Skeletal muscle tissue (tissue), 3 donors: ENCODE measurements at regions not wholly inside any gene's neighbourhood (a gene's known extent, or its start where the extent isn't known, plus 50 kb on each side); places are given as distances from the start of the nearest gene placed in this dataset.

ENCODE experiments used
- H3K27ac ChIP-seq: one replicate; pipeline ENCODE4 v1.7.0; 2013; ENCODE audit warnings: mild to moderate bottlenecking, low read depth, low read length, inconsistent platforms
- H3K27me3 ChIP-seq, 3 donors: one replicate each; pipeline ENCODE4 v1.7.0; 2013; ENCODE audit warnings: low read length in 3 of 3; ENCODE audit not compliant: control insufficient read depth in 3 of 3, insufficient read depth in 3 of 3
- H3K36me3 ChIP-seq, 3 donors: one replicate each; pipeline ENCODE4 v1.7.0; 2013; ENCODE audit warnings: low read length in 3 of 3; ENCODE audit not compliant: control insufficient read depth in 3 of 3, insufficient read depth in 3 of 3
- H3K4me1 ChIP-seq, 3 donors: one replicate each; pipeline ENCODE4 v1.7.0; 2013; ENCODE audit warnings: low read length in 3 of 3, mild to moderate bottlenecking in 3 of 3; ENCODE audit not compliant: control insufficient read depth in 3 of 3, insufficient read depth in 3 of 3
- H3K4me3 ChIP-seq, 3 donors: one replicate each; pipeline ENCODE4 v1.7.0; 2013; ENCODE audit warnings: low read length in 3 of 3
- H3K9ac ChIP-seq, 3 donors: one replicate each; pipeline ENCODE4 v1.7.0; 2013; ENCODE audit warnings: low read length in 3 of 3, mild to moderate bottlenecking in 3 of 3, moderate library complexity in 2 of 3, low read depth in 1 of 3
- H3K9me3 ChIP-seq, 3 donors: one replicate each; pipeline ENCODE4 v1.7.0; 2013; ENCODE audit warnings: low read length in 3 of 3; ENCODE audit not compliant: control insufficient read depth in 3 of 3
- donor health status: Osteomylitis.

GRCh38 chr6:15854378-15854777 is 191.6 kb upstream of the DTNBP1 start:
- Histone ChIP-seq H3K9me3 (no peaks in the 10 kb centered on the region), H3K27ac (no peak overlapping the region), H3K9ac (no peak overlapping the region), H3K4me3 (no peak overlapping the region), H3K4me1 (no peaks in the 10 kb centered on the region), H3K36me3 (no peaks in the 10 kb centered on the region), H3K27me3 (no peaks in the 10 kb centered on the region)

DNA sequence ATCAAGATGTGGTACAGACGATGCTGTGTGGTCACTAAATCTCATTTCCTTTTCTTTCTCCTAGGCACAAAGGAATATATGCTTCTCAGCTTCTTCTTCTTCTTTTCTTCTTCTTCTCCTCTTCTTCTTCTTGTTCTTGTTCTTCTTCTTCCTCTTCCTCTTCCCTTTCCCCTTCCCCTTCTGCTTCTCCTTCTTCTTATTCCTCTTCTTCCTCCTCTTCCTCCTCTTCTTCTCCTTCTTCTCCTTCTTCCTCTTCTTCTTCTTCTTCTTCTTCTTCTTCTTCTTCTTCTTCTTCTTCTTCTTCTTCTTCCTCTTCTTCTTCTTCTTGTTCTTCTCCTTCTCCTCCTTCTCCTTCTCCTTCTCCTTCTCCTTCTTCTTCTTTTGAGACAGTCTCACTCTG is 190.4 kb upstream of the DTNBP1 start:
- H3K4me3 ChIP-seq, result no peak overlapping the region
- H3K27ac ChIP-seq, result no peak overlapping the region
- H3K9ac ChIP-seq, result no peak overlapping the region
- no peaks in the 10 kb centered on the region for H3K4me1 ChIP-seq
- no peaks in the 10 kb centered on the region for H3K9me3 ChIP-seq
- H3K27me3 ChIP-seq, result no peaks in the 10 kb centered on the region
- no peaks in the 10 kb centered on the region for H3K36me3 ChIP-seq

- no peaks in the 10 kb centered on the region for H3K9me3 ChIP-seq
- no peaks in the 10 kb centered on the region for H3K36me3 ChIP-seq
- no peak overlapping the region for H3K9ac ChIP-seq
- no peak overlapping the region for H3K27ac ChIP-seq
- H3K4me1 ChIP-seq, result no peaks in the 10 kb centered on the region
- H3K27me3 ChIP-seq, result no peaks in the 10 kb centered on the region
- no peak overlapping the region for H3K4me3 ChIP-seq
These were observed 189.5 kb upstream of the DTNBP1 start for GRCh38 chr6:15852289-15852688.

DNA sequence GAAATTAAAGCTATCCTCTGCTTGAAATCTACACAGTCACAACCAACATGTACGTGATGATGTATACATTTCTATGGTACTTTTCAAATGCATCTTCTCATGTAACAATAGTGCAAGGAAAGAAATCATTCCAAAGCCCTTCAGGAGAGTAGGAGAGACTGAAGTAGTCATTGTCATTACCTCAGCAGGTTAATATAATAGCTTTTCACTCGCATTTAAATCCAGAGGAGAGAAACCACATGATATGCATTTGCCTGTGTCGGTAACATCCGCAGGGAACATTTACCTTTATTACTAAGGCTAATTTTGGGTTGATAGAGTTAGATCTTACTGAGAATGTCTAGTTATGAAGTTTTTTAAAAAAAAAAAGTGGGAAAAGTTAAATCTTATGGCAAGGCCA is 186.6 kb upstream of the DTNBP1 start:
- no peaks in the 10 kb centered on the region for H3K27me3 ChIP-seq
- no peak overlapping the region for H3K27ac ChIP-seq
- no peaks in the 10 kb centered on the region for H3K36me3 ChIP-seq
- H3K4me1 ChIP-seq, result no peaks in the 10 kb centered on the region
- no peak overlapping the region for H3K9ac ChIP-seq
- H3K9me3 ChIP-seq, result no peaks in the 10 kb centered on the region
- H3K4me3 ChIP-seq, result no peak overlapping the region

- H3K9ac ChIP-seq, result no peak overlapping the region
- H3K4me3 ChIP-seq, result no peak overlapping the region
- no peaks in the 10 kb centered on the region for H3K9me3 ChIP-seq
- peaks cover 0 to 2% (median 0%) of the 10 kb centered on the region in 3 donors for H3K4me1 ChIP-seq
- H3K36me3 ChIP-seq, result no peaks in the 10 kb centered on the region
- no peak overlapping the region for H3K27ac ChIP-seq
- no peaks in the 10 kb centered on the region for H3K27me3 ChIP-seq
These were observed 182.7 kb upstream of the DTNBP1 start for GRCh38 chr6:15845492-15845891.

GRCh38 chr6:15843764-15844163 is 180.9 kb upstream of the DTNBP1 start:
- Histone ChIP-seq H3K27me3 (no peaks in the 10 kb centered on the region), H3K4me3 (no peak overlapping the region), H3K36me3 (no peaks in the 10 kb centered on the region), H3K9me3 (no peaks in the 10 kb centered on the region), H3K27ac (no peak overlapping the region), H3K9ac (no peak overlapping the region), H3K4me1 (peaks cover 0 to 2% (median 0%) of the 10 kb centered on the region in 3 donors)

DNA sequence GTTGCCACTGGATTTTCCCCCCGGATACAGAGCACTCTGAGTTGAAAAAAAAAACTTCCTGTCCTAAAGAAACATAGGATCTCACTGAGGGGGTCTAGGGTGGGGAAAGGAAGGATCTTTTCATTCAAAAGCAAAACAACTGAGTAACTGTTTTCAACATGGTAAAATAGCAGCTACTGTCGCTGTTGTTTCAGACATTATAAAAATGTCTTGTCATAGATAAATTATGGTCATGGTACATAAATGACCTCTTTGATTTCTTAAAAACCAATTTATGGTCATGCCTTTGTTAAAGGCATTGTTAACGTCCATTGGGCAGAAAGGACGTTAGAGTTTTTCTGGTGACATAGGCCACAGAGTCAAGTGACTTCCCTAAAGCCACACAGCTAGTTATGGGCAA is 180.4 kb upstream of the DTNBP1 start:
- Histone ChIP-seq H3K27me3 (no peaks in the 10 kb centered on the region), H3K9me3 (no peaks in the 10 kb centered on the region), H3K4me1 (peaks cover 0 to 2% (median 0%) of the 10 kb centered on the region in 3 donors), H3K36me3 (no peaks in the 10 kb centered on the region), H3K9ac (no peak overlapping the region), H3K27ac (no peak overlapping the region), H3K4me3 (no peak overlapping the region)

DNA sequence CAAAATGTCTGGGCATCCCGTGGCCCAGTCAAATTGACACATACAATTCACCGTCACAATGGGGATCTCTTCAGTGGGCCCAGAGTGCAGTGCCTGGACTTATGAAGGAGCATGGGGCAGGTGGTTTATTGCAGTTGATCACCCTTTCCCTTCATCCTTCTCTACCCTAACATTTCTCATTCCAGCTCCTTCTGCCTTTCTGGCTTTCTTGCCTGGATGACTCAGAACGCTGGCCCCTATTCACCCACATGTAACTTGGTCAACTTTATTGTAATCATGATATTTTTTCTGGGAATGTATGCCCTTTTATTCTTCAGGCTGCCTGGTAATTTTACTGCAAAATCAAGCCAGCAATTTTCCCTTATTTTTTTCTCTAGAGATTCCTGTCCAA is 179.9 kb upstream of the DTNBP1 start:
- no peaks in the 10 kb centered on the region for H3K27me3 ChIP-seq
- no peak overlapping the region for H3K9ac ChIP-seq
- H3K36me3 ChIP-seq, result no peaks in the 10 kb centered on the region
- no peak overlapping the region for H3K27ac ChIP-seq
- no peaks in the 10 kb centered on the region for H3K9me3 ChIP-seq
- H3K4me1 ChIP-seq, result peaks cover 0 to 2% (median 0%) of the 10 kb centered on the region in 3 donors
- no peak overlapping the region for H3K4me3 ChIP-seq

GRCh38 chr6:15841937-15842726 is 179.3 kb upstream of the DTNBP1 start:
- Histone ChIP-seq H3K4me1 (peaks cover 0 to 2% (median 0%) of the 10 kb centered on the region in 3 donors), H3K27me3 (no peaks in the 10 kb centered on the region), H3K27ac (no peak overlapping the region), H3K9ac (no peak overlapping the region), H3K9me3 (no peaks in the 10 kb centered on the region), H3K4me3 (no peak overlapping the region), H3K36me3 (no peaks in the 10 kb centered on the region)

GRCh38 chr6:15839969-15840541 is 177.2 kb upstream of the DTNBP1 start:
- H3K9me3 ChIP-seq, result no peaks in the 10 kb centered on the region
- no peak overlapping the region for H3K4me3 ChIP-seq
- H3K27ac ChIP-seq, result no peak overlapping the region
- no peaks in the 10 kb centered on the region for H3K36me3 ChIP-seq
- H3K9ac ChIP-seq, result no peak overlapping the region
- H3K27me3 ChIP-seq, result no peaks in the 10 kb centered on the region
- peaks cover 0 to 2% (median 0%) of the 10 kb centered on the region in 3 donors for H3K4me1 ChIP-seq
